KMS-11 (cell line): ENCODE measurements at regions not wholly inside any gene's neighbourhood (a gene's known extent, or its start where the extent isn't known, plus 50 kb on each side); places are given as distances from the start of the nearest gene placed in this dataset.

Experiments used
- H2AFZ ChIP-seq: fragments of 200-600 bp; sonication (generic); 2 replicates; pipeline ENCODE4 v1.6.1; 2016; ENCODE audit warnings: antibody characterized with exemption, mixed run types, low read depth
- H3K27ac ChIP-seq: fragments of 200-600 bp; sonication (generic); 2 replicates; pipeline ENCODE4 v1.6.1; 2016; ENCODE audit warnings: mild to moderate bottlenecking, mixed run types
- H3K27me3 ChIP-seq: fragments of 200-600 bp; sonication (generic); 2 replicates; pipeline ENCODE4 v1.6.1; 2017; ENCODE audit warnings: mild to moderate bottlenecking, low read depth, mixed run types, moderate library complexity; ENCODE audit not compliant: insufficient read depth
- H3K36me3 ChIP-seq: fragments of 200-600 bp; sonication (generic); 2 replicates; pipeline ENCODE4 v1.6.1; 2017; ENCODE audit warnings: mild to moderate bottlenecking, mixed run types; ENCODE audit not compliant: insufficient read depth
- H3K4me1 ChIP-seq: fragments of 200-600 bp; sonication (generic); 2 replicates; pipeline ENCODE4 v1.6.1; 2016; ENCODE audit warnings: mild to moderate bottlenecking, low read depth, mixed run types; ENCODE audit not compliant: poor library complexity, severe bottlenecking
- H3K4me2 ChIP-seq: fragments of 200-600 bp; sonication (generic); 2 replicates; pipeline ENCODE4 v1.7.0; 2016; ENCODE audit warnings: mild to moderate bottlenecking, mixed run types
- H3K4me3 ChIP-seq: fragments of 200-600 bp; sonication (generic); IDR thresholded peaks from 2 replicates; pipeline ENCODE4 v1.6.1; 2017; ENCODE audit warnings: low read depth, low read length, mixed read lengths; ENCODE audit not compliant: insufficient read depth
- H3K79me2 ChIP-seq: fragments of 200-600 bp; sonication (generic); 2 replicates; pipeline ENCODE4 v1.6.1; 2016; ENCODE audit warnings: low read depth, mixed run types; ENCODE audit not compliant: insufficient read depth
- H3K9ac ChIP-seq: fragments of 200-600 bp; sonication (generic); 2 replicates; pipeline ENCODE4 v1.6.1; 2016; ENCODE audit warnings: mild to moderate bottlenecking, mixed run types
- H4K20me1 ChIP-seq: fragments of 200-600 bp; sonication (generic); 2 replicates; pipeline ENCODE4 v1.6.1; 2016; ENCODE audit warnings: mild to moderate bottlenecking, mixed run types; ENCODE audit not compliant: insufficient read depth
- TF ChIP-seq, protein P1 (sequence below): fragments of 200-600 bp; sonication (generic); conservative IDR thresholded peaks from 2 replicates; pipeline ENCODE4 v1.6.1; 2017; ENCODE audit warnings: low read depth, mild to moderate bottlenecking, antibody characterized with exemption, low read length, moderate library complexity, mixed read lengths

DNA sequence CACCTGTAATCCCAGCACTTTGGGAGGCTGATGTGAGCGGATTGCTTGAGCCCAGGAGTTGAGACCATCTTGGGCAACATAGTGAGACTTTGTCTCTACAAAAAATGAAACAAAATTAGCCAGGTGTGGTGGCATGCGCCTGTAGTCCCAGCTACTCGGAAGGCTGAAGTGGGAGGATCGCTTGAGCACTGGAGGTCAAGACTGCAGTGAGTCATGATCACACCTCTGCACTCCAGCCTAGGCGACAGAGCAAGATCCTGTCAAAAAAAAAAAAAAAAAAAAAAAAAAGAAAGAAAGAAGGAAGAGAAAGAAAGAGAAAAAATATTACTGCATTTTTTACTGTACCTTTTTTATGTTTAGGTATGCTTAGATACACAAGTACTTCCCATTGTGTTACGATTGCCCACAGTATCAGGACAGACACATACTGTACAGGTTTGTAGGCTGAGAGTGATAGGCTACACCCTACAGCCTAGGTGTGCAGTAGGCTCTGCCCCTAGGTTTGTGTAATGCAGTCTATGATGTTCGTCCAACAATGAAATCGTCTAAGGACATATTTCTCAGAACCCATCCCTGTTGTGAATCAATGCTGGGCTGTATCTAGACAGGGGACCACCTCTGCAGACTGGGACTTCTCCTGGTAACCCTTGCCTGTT, 160.4 kb upstream of the PWP1 start:
- Histone ChIP-seq H3K27ac (no peak overlapping the region), H3K36me3 (no peaks in the 10 kb centered on the region), H3K79me2 (no peaks in the 10 kb centered on the region), H3K4me2 (no peak overlapping the region), H3K4me3 (no peak overlapping the region), H3K9ac (no peak overlapping the region), H3K4me1 (no peaks in the 10 kb centered on the region), H2AFZ (no peak overlapping the region), H4K20me1 (no peaks in the 10 kb centered on the region), H3K27me3 (no peaks in the 10 kb centered on the region)
- TF ChIP-seq, protein P1, sequence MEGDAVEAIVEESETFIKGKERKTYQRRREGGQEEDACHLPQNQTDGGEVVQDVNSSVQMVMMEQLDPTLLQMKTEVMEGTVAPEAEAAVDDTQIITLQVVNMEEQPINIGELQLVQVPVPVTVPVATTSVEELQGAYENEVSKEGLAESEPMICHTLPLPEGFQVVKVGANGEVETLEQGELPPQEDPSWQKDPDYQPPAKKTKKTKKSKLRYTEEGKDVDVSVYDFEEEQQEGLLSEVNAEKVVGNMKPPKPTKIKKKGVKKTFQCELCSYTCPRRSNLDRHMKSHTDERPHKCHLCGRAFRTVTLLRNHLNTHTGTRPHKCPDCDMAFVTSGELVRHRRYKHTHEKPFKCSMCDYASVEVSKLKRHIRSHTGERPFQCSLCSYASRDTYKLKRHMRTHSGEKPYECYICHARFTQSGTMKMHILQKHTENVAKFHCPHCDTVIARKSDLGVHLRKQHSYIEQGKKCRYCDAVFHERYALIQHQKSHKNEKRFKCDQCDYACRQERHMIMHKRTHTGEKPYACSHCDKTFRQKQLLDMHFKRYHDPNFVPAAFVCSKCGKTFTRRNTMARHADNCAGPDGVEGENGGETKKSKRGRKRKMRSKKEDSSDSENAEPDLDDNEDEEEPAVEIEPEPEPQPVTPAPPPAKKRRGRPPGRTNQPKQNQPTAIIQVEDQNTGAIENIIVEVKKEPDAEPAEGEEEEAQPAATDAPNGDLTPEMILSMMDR: no peak

DNA sequence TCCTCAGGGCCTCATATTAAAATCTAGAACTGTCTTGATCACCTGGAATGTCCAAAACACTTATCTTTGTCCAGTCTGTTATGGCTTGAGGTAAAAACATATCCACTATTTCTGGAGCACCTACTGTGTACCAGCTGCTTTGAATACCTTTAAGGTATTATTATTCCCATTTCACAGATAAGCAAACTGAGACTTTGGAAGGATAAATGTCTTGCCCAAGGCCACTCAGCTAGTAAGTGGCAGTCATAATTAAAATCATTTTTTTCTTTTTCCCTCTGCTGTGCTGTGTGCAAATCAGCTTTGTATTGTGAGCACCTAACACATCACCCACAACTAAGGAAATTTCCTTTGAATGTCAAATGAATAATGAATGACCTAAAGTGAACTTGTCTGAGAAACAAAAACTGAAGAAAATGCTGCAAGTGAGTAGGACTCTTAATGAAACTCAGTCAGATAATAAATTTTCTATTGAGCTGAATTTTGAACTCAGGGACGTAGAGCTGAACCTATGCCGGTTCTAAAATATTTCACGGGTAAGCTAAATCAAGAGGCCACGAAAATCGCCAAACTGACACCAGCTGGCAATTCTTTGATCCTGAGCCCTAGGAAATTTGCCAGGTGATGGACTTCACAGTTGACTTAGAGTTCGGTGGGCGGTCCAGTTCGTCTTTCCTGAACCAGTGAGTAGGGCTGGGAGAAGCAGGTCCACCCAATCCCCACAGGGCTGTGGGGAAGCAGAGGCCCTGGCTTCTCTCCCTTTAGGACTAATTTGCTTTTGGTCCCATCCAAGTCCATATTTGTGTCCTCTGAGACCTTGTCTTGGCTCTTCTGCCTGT, 159.7 kb upstream of the PWP1 start:
- Histone ChIP-seq H3K4me3 (no peak overlapping the region), H3K27me3 (no peaks in the 10 kb centered on the region), H2AFZ (no peak overlapping the region), H3K4me1 (no peaks in the 10 kb centered on the region), H3K4me2 (no peak overlapping the region), H4K20me1 (no peaks in the 10 kb centered on the region), H3K27ac (no peak overlapping the region), H3K79me2 (no peaks in the 10 kb centered on the region), H3K36me3 (no peaks in the 10 kb centered on the region), H3K9ac (no peak overlapping the region)
- TF ChIP-seq, protein P1: no peak

DNA sequence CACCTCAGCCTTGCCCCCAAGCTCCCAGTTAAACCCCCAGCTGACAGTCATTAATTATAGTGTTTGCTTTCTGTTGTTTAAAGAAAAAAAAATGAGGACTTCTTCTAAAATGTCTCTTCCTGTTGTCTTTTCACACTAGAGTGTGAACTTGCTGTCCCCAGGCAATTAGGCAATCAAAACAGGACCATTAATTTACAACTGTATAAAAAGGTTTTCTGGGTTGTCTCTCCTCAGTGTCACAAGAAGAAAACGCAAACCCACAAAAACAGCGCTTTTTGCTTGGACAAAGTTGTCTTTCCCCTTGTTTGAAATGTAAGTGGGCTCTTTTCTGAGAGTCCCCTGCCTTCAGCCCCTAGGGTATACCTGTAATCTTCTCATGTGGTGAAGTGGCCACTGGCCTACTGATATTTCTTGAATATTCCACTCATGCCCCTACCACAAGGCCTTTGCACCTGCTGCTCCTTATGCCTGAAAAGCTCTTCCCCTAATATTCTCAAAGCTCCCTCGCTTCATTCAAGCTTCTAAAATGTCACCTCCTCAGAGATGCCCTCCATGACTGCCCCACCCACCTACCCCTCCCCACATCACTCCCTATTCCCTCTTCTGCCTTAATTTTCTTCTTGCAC, 158.9 kb upstream of the PWP1 start:
- TF ChIP-seq, protein P1: no peak
- H3K79me2 ChIP-seq: no peaks in the 10 kb centered on the region
- H3K27ac ChIP-seq: no peak overlapping the region
- no peaks in the 10 kb centered on the region for H3K36me3 ChIP-seq
- H3K4me1 ChIP-seq: no peaks in the 10 kb centered on the region
- no peak overlapping the region for H3K4me2 ChIP-seq
- no peak overlapping the region for H3K4me3 ChIP-seq
- no peaks in the 10 kb centered on the region for H3K27me3 ChIP-seq
- no peak overlapping the region for H2AFZ ChIP-seq
- H4K20me1 ChIP-seq: no peaks in the 10 kb centered on the region
- no peak overlapping the region for H3K9ac ChIP-seq

DNA sequence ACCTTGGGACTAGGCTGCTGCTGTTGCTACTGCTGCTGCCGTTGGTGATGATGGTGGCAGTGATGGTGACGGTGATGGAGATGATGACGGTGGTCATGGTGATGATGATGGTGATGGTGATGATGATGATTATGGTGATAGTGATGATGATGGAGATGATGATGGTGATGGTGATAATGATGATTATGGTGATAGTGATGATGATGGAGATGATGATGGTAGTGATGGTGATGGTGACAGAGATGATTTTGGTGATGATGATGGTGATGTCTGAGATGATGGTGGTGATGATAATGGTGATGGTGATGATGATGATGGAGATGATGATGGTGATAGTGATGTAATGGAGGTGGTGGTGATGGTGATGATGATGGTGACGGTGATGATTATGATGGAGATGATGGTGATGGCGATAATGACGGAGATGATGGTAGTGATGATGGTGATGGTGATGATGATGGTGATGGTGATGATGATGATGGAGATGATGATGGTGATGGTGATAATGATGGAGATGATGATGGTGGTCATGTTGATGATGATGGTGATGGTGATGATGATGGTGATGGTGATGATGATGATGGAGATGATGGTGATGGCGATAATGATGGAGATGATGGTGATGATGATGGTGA, 156.8 kb upstream of the PWP1 start:
- Histone ChIP-seq H2AFZ (no peak overlapping the region), H3K4me1 (no peaks in the 10 kb centered on the region), H3K79me2 (no peaks in the 10 kb centered on the region), H3K4me3 (no peak overlapping the region), H3K4me2 (no peak overlapping the region), H3K9ac (no peak overlapping the region), H3K27ac (no peak overlapping the region), H3K36me3 (no peaks in the 10 kb centered on the region), H4K20me1 (no peaks in the 10 kb centered on the region), H3K27me3 (no peaks in the 10 kb centered on the region)
- TF ChIP-seq, protein P1: no peak
